ENCODE measurements at regions not wholly inside any gene's neighbourhood (a gene's known extent, or its start where the extent isn't known, plus 50 kb on each side); places are given as distances from the start of the nearest gene placed in this dataset.

- DNase-seq: no peak
These were observed 235.7 kb upstream of the PWP1 start for GRCh38 chr12:107449891-107450290.

- no peak for DNase-seq
These were observed 235.1 kb upstream of the PWP1 start for GRCh38 chr12:107450541-107450940.

GRCh38 chr12:107451246-107451645 is 234.4 kb upstream of the PWP1 start:
- DNase-seq: no peak

- no peak for DNase-seq
These were observed 231.3 kb upstream of the PWP1 start for GRCh38 chr12:107454109-107454830.

- no peak for DNase-seq
These were observed 228.2 kb upstream of the PWP1 start for GRCh38 chr12:107457362-107457935.

GRCh38 chr12:107458163-107458562 is 227.4 kb upstream of the PWP1 start:
- DNase-seq: no peak

GRCh38 chr12:107458990-107459389 is 226.6 kb upstream of the PWP1 start:
- DNase-seq: no peak

GRCh38 chr12:107459641-107460040 is 226.0 kb upstream of the PWP1 start:
- DNase-seq: no peak

- DNase-seq: no peak
These were observed 224.2 kb upstream of the PWP1 start for GRCh38 chr12:107461222-107461975.

- DNase-seq: no peak
These were observed 222.9 kb upstream of the PWP1 start for GRCh38 chr12:107462428-107463332.

GRCh38 chr12:107464644-107465043 is 221.0 kb upstream of the PWP1 start:
- no peak for DNase-seq

- DNase-seq: no peak
These were observed 220.0 kb upstream of the PWP1 start for GRCh38 chr12:107465625-107466024.

GRCh38 chr12:107467716-107468115 is 217.9 kb upstream of the PWP1 start:
- no peak for DNase-seq

- no peak for DNase-seq
These were observed 217.4 kb upstream of the PWP1 start for GRCh38 chr12:107468182-107468581.

GRCh38 chr12:107469011-107469410 is 216.6 kb upstream of the PWP1 start:
- no peak for DNase-seq

- DNase-seq: no peak
These were observed 215.0 kb upstream of the PWP1 start for GRCh38 chr12:107470645-107471044.

GRCh38 chr12:107472308-107472707 is 213.3 kb upstream of the PWP1 start:
- DNase-seq: no peak

GRCh38 chr12:107474099-107474498 is 211.5 kb upstream of the PWP1 start:
- no peak for DNase-seq

GRCh38 chr12:107474639-107475539 is 210.7 kb upstream of the PWP1 start:
- DNase-seq: no peak

- DNase-seq: no peak
These were observed 209.7 kb upstream of the PWP1 start for GRCh38 chr12:107475900-107476299.

- DNase-seq: no peak
These were observed 208.6 kb upstream of the PWP1 start for GRCh38 chr12:107477018-107477417.

All from activated CD4-positive, alpha-beta T cell treated with anti-CD3 and anti-CD28 coated beads for 1 hour (primary cell).